ENCODE measurements at regions not wholly inside any gene's neighbourhood (a gene's known extent, or its start where the extent isn't known, plus 50 kb on each side); places are given as distances from the start of the nearest gene placed in this dataset.

DNA sequence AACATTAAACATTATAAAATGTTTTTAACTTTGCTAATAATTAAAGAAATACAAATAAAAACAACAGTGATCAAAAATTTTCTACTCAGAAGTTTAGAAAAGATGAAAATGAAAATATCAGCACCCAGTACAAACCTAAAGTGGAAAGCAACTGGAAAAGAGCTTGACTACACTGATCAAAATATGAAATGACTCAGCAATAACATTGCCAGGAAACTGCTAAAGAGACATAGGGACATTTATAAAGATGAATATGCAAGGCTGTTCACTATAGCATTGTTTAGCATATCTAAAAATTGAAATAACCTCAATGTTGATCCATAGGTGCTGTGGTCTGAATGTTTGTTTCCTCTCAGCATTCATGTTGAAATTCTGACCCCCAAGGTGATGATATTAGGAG, 88.5 kb upstream of the NOCT start:
- no peak for DNase-seq

DNA sequence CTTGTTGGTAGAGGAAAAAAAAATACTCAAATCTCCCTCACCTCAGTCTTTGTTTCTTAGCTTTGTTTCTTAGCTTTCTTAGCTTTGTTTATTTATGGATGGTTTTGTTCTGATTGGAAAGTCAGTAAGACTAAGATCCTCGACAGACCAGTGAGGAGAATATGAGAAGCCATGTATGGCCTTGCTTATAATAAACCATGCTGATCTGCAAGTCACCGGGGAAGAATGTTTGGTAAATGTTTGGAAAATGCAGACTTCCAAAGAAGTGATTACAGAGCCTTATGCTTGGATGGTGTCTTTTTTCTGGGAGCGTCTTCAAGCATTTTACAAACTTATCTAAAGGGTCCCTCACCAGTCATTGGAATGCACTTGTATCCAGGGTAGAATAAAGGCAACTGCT, 90.1 kb upstream of the NOCT start:
- DNase-seq: no peak

DNA sequence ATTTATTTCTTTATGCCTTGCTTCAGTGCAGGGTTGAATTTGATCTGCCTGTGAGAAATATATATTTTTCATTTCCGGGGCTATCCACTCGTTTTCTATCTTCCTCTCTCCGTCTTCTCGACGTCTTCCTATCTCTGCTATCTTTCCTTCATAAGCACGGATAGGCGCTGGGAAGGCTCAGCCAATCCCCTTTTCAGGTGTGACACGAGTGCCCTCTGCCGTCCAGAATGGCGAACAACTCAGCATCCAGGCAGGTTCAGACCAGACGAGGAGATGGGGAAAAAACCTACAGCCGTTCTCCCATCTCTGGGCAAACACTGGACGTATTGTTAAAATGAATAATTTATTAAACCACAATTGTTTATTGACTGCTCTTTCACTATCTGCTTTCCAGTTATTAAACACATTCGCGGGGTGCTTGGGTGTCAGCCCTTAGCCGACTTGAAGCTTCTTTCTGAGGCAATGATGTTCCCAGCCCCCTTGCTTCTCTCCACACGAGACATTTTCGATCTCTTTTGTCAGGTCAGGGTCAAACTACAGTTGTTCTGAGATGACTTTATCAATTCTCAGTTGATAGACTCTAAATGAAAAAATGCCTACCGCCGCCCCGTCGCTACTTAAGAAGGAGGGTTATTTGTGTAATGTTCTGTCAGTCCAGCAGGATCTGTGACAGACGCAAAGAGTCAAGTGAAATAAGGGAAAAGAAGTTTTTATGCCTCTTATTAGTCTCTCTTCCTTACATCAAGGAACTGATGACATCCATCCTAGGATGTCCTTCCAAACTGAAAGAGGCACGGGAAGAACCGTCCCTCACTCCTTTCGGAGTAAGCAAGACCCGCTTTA, 96.3 kb upstream of the NOCT start:
- DNase-seq: peak in 56 of 58 donors; percentile 12 to 90 (median 65)

DNA sequence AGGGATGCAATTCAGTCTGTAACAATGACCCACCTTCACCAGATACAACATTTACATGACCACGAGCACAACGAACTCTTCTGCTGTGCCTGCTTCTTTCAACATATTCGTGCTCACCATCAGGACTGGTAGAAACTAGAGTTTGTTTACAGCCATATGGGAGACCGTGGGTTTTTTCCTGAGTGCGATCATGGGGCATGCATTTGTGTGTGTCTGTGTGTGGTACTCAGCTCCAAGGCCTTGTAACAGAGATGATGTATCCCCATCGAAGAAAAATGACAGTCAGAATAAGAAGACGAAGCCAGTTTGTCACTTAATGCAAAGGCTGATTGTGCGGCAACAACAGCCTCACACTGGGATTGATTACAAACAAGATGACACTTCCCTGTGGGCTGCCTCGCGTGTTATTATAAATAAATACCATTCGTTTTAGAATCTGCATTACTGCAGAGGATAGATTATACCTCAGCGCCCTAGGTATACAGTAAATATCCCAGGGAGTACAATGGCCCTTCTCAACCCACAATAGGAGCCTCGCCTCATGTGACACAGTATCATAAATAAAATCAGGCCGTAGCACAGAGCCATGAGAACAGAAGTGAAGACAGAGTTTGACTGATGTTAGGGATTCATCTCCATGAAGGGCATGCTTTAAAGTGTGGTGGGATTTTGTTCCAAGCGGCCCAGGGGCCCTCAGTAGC, 97.3 kb upstream of the NOCT start:
- DNase-seq: no peak

DNA sequence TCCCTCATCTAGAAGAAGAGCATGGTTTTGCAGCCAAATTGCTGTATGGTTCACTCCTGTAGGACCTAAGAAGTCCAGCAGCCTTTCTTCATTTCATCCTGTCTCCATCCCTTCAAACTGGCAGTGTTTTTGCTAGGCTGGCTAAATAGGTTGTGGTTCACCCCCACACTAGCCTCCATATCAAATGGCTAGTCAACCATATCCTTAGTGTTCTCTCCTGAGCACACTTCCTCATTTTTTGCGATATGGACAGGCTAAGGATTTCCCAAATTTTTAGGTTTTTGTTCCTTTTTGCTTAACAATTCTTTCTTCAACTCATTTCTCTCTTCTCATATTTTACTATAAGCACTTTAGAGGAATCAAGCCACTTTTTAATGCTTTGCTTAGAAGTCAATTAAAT, 98.8 kb upstream of the NOCT start:
- no peak for DNase-seq

DNA sequence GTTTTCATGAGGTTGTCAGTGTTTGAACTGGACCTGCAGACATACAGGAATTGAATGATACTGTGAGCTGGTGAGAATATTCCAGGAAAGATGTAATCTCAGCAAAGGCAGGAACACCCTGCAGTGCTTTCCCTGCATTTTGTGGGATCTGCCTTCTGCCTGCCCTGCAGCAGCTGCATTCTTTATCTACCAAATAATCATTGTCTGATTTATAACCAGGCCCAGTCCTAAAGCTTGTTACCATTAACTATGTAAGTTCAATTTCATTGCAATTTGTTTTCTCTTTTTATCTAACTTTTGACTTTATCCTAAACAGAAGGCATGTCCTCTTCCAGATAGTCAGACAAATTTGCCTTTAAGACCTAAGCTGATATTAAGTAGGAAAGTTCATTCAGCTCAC, 99.8 kb upstream of the NOCT start:
- DNase-seq: no peak

DNA sequence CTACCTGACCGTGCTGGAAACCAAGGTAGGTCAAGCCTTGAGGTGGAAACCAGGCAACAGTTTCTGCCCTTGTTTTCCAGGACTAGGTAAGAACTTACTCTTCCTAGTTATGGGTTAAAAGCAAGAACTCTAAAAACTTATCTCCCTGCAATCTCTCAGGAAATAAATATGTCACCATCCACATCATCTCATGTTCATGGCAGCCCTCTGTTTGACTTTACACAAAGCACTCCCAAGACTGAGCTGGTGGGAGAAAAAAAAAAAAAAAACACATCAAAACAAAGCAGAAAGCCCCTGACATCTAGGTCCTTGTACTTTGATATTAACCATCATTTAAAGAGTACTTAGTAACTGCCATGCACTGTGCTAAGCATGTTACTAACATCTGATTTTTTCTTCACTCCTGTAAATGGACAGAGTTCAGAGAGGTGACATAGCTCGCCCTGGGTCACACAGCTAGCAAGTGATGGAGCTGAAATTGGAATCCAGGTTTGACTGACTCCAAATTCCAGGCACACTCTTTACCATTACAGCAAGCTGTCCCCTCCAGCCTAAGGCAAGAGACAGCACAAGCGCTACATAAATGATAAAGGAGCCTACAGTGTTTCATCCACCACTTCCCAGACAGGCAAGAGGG, 102.8 kb upstream of the NOCT start:
- no peak for DNase-seq

DNA sequence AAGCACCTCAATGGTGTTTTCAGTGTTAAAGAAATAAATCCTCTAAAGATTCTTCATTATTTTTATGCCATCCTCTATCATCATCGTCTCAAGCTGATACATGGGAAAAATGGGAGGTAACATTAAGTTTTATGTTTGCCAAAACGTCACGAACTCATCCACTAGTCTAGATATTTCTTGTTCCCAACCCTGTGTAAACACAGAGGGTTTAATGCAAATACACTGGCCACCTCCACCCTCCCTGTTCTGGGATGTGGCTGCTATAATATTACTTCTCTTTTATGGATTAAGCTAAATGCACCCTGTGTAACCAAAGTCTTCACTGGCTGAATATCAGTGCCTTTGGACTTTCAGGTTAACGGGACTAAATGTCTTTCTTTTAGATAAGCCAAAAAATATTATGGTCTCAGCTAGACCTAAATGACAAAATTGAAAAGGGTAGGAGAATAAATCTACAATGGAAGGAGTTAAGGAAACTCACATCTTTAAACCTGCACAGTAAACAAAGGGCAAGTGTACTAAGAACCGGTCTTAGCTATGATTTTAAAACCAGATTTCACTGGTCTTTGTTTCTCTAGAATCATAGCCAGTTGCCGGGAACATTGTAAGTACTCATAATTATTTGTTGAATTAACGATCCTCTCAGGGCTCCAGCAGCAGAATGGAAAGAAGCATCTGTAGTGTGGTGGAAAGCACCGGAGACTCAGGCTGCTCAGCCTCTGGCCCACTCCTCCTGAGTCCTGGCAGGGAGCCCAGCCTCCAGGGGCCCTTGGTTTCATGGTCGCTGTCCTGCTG, 103.5 kb upstream of the NOCT start:
- DNase-seq: peak in 3 of 58 donors; percentile 7 to 15 (median 10)

DNA sequence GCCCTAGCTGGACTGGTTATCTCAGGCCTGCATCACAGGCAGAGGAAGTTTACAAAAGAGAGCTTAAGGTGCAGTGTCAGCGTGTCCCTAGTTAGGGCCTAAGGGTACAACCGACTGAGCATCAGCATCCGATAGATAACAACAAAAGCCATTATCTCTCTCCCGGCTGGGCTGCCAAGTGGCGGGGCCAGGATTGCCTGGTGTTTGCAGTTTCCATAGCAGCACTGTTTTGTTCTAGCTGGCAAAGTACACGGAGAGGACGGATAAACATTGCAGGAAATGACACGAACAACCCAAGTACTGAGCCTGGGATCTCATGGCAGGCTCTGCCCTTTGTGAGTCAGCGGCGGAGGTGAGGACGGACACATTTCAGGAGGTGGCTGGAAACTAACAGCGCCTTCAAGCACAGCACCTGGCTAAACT, 104.7 kb upstream of the NOCT start:
- peak in 51 of 58 donors; percentile 6 to 91 (median 54) for DNase-seq

DNA sequence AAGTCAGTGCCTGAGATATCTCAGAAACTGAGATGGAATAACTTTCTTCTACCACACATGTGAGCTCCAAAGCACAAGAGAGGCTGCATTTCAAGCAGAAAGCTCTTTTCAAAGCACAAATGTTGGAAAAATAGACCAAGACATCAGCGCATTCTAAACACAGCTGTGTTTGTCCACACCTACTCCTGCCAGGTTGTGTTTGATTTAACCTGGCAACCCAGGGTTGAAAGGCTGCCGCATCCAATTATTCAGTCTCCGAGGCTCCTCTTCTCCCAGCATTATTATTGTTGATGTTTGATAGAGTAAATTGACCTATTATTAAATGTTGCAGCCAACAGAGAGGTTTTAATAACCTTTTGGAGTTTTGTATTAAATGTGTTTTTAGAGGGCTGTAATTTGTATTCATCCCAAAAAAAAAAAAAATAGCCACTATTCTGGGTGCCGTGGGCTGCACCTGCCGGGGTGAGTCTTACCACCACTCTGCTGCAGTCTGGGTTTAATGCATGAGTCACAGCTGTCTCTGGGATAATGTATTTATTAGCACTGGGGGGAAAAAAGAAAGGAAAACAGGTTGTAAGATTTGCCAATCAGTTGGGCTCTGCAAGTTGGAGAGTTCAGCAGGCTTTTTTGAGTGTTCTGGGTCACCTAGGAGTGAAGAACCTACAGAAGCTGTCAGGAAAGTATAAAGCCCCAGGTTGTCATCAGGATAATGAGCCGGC, 105.2 kb upstream of the NOCT start:
- no peak for DNase-seq

DNA sequence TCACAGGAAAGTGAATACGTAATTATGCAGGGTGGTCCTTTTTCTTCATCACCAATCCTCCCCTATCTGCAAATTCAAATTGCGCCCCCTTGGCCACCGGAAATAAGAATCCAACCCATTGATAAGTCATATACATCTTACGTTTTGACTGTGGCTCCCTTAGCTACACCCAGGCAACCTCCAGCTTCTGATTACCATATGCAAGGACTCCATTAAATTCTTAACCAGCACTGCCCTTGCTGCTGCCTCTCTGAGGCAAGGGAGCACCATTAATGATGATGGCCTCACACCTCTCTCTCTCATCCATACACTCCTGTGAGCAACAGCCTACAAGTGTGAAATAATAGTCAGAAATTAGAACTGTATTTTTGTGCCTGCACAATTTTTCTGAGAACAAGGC, 106.0 kb upstream of the NOCT start:
- DNase-seq: no peak

DNA sequence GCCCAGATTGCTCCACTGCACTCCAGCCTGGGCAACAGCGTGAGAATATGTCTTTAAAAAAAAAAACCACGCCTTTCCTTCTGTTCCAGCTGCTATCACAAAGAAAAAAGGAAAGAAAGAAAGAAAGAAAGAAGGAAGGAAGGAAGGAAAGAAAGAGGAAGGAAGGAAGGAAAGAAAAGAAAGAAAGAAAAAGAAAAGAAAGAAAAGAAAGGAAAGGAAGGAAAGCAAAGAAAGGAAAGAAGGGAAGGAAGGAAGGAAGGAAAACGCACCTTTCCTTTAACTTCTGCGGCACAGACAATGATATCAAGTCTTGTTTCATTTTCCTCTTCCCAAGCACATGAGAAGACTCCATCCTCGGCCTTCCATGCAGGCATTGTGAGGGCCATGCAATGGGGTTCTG, 107.4 kb upstream of the NOCT start:
- no peak for DNase-seq

DNA sequence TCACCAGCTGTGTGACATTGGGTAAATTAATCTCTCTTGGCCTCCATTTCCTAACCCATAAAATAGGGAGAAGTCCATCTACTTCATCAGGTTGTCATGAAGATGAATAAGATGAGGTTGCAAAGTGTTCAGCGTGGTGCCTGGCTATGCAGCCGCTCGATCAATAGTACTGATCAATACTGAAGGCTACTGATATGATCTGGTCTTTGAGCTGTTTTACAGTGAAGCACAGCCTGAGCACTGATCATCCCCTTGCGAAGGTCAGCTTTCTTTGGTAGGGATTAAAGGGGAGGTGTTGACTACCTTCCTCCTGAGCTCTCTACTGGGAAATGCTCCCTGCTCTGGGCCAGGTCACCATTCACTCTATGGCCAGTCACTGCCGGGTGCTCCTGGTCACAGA, 108.4 kb upstream of the NOCT start:
- no peak for DNase-seq

DNA sequence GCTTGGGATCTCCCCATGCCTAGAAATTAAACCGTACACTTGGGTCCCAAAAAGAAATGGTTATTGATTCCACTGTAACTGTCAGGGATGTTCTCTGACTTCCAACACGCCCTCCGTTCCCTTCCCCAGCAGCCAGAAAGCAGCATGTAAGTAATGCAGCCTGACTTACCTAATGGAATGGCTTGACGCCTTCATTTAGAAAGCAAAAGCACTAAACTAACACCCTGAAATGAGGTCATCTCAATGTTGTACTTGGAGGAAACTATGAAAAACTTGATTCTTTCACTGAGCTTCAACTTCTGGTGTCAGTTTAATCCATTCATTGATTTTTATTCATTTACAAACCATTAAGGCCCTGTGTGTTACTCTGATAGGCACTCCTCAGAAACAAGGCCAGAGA, 110.8 kb upstream of the NOCT start:
- no peak for DNase-seq

DNA sequence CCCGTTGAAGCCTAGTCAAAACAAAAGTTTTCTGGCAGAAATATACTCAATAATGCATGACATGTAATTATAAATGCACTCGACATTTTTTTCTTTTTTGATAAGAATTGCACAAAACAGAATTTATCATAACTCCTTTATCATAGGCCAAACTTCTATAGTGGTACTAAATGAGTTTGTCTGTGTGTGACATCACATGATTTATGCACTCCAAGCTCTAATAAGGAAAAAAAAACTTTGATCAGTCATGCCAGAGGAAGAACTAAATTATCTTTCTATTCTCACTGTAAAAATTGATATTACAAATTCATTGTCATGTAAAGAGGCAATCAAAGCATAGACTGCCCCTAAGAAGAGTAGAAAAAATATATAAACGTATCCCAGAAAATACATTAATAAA, 112.4 kb upstream of the NOCT start:
- DNase-seq: no peak

DNA sequence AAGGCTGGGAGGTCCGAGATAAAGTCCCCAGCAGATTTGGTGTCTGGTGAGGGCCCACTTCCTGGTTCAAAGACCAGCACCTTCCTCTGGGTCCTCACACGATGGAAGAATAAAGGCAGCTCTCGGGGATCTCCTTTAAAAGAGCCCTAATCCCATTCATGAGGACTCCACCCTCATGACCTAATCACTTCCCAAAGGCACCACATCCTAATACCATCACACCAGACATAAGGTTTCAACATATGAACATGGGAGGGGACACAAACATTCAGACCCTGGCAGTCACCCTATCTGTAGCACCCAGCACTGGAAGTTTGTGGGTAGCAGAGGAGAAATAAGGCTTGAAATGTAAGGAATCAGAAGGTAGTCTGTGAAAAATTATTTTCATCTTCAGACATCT, 112.9 kb upstream of the NOCT start:
- DNase-seq: no peak

DNA sequence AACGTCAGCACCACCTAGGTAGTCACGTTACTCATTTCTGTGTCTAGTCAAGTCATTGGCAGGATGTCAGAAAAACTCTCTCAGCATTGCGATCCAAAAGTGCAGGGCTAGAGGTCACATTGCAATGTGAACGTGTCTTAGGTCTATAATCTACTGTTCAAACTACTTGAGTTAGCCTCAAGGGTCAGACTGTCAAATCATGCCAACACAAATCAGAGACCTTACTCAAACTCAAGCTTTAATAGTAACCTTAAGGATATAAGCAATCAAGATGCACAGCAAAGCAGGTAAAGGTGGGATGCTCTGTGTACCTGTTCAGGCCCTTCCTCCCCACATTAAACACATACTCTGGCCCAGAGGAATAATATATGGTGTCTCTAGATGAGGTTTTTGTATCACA, 114.4 kb upstream of the NOCT start:
- DNase-seq: no peak

DNA sequence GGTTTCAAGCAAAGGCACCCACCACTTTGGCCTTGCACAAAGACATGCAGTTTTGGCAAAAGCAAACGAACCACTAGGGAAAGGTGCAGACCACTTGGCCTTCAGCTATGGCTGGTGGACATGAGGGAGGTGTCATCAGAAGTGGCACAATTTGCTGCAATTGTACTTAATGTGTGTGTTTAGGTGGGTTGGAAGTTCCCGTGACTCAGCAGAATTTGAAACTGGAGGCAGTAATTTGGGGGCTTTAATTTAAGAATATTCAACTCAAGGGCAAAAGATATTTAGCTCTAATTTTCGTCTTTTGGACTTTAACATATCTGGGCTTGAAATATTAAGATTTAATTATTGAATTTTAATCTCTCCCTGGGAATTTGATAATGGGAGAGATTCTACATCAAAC, 115.6 kb upstream of the NOCT start:
- DNase-seq: no peak

DNA sequence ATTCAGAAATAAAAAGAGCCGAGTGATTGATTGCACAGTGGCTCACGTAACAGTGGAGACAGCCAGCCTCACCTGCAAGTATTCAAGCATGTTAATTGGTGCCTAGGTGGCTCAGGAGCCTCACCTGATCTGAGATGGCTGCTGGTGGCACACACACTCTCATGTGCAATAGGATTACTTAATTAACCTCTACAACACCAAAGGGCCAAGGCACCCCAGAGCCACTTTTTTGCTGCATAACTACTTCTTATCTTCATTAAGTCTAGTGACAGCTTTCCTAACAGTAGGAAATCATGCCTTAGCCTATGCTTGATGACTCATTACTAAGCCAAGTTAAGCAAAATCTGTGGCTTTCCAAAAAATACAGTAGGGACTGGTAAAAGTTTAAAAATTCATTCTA, 117.3 kb upstream of the NOCT start:
- peak in 1 of 58 donors; percentile 15 for DNase-seq

DNA sequence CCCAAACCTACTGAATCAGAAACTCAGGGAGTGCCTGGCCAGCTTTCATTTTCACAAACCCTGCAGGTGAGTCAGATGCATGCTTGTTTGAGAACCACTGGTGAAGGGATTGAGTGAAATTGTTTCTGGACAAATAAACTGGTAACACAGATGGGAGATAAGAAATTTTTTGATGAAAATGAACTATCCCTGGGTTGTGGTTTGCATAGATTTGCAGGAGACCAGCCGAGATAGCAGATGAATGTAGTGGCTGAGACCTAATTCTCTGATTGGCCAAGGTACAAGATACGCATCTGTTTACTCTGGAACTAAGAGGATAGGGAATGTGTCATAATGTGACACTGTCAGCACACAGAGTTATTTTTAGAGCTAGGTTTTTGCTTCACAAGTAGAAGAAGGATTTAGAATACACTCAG, 117.8 kb upstream of the NOCT start:
- DNase-seq: no peak

DNA sequence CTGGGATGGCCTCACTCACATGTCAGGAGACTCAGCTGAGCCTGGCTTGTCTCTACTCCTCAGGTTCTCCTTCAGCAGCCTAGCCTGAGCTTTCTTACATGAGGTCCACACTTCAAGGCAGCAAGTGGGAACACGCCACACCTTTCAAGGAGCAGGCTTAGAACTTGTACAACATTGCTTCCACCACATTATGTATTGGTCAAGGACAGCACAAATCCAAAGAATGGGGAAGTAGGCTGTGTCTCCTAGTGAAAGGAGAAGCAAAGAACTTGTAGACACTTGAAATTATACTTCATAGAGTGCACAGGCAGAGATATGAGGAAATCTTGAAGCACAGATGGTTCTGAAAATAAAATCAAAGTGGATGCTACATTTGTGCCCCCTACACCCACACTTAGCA, 120.9 kb upstream of the NOCT start:
- DNase-seq: no peak
